Bronchial epithelial cell (primary cell): ENCODE measurements at regions not wholly inside any gene's neighbourhood (a gene's known extent, or its start where the extent isn't known, plus 50 kb on each side); places are given as distances from the start of the nearest gene placed in this dataset.
A peak's percentile ranks its signal among the peaks of the same experiment; 100 is the strongest.

Experiments used
- DNase-seq: peaks from one replicate; pipeline ENCODE4 v3.0.0-alpha.2; 2010; ENCODE audit warnings: low read depth
- FAIRE-seq: peaks from 2 replicates; lab custom pipeline; 2011; peaks lifted over from hg19 to GRCh38; lab: Jason Lieb, UNC
- H3K27me3 ChIP-seq: 2 replicates; pipeline ENCODE4 v1.5.1; 2011; ENCODE audit warnings: low read length; ENCODE audit not compliant: control insufficient read depth, insufficient read depth
- H3K36me3 ChIP-seq: 2 replicates; pipeline ENCODE4 v1.5.1; 2011; ENCODE audit warnings: low read length; ENCODE audit not compliant: control insufficient read depth, insufficient read depth
- H3K4me3 ChIP-seq: 2 replicates; pipeline ENCODE4 v1.5.1; 2011; ENCODE audit warnings: mild to moderate bottlenecking, low read depth, low read length, control low read depth
- CTCF ChIP-seq: IDR thresholded peaks from 2 replicates; pipeline ENCODE4 v1.5.1; 2011; ENCODE audit warnings: mild to moderate bottlenecking, moderate library complexity, low read length, control low read depth, inconsistent platforms; ENCODE audit not compliant: insufficient read depth, severe bottlenecking

DNA sequence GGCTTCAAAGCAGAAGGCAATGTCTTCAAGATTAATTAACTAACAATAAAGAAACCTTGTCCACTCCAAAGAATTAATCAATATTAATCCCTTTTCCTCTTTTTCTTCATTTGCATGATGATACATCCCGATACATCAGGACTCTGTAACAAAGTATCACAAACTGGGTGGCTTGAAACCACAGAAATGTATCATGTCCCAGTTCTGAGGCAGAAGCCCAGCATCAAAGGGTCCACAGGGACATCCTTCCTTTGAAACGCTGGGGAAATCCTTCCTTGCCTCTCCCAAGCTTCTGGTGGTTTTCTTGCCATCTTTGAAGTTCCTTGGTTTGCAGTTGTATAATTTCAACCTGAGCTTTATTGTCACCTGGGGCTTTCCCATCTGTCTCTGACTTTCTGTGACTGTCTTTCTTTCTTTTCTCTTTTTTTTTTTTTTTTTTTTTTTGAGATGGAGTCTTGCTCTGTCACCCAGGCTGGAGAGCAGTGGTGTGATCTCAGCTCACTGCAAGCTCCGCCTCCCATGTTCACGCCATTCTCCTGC lies 210.2 kb upstream of the ADARB2 start:
- Histone ChIP-seq H3K27me3 (no peaks in the 10 kb centered on the region), H3K36me3 (no peaks in the 10 kb centered on the region), H3K4me3 (no peak overlapping the region)
- no peak for TF ChIP-seq CTCF
- DNase-seq (no peak), FAIRE-seq (no peak)

GRCh38 chr10:1944487-1944886 lies 207.2 kb upstream of the ADARB2 start:
- no peak overlapping the region for H3K4me3 ChIP-seq
- no peaks in the 10 kb centered on the region for H3K27me3 ChIP-seq
- no peak for FAIRE-seq
- no peak for TF ChIP-seq CTCF
- DNase-seq = no peak
- H3K36me3 ChIP-seq = no peaks in the 10 kb centered on the region

DNA sequence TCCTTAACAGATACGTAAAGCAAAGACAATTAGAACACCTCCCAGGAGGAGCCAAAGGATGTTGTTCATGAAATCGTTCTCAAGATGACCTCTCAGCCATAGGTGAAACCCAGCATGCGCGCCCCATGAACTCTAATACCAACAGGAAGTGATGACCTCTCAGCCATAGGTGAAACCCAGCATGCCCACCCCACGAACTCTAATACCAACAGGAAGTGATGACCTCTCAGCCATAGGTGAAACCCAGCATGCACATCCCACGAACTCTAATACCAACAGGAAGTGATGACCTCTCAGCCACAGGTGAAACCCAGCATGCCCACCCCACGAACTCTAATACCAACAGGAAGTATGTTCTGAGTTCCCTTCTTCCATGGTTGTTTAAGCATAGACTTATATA lies 205.2 kb upstream of the ADARB2 start:
- Histone ChIP-seq H3K4me3 (no peak overlapping the region), H3K36me3 (no peaks in the 10 kb centered on the region), H3K27me3 (no peaks in the 10 kb centered on the region)
- DNase-seq (no peak), FAIRE-seq (peak; percentile 79)
- no peak for TF ChIP-seq CTCF

- Histone ChIP-seq H3K27me3 (no peaks in the 10 kb centered on the region), H3K36me3 (no peaks in the 10 kb centered on the region), H3K4me3 (no peak overlapping the region)
- DNase-seq (no peak), FAIRE-seq (peak; percentile 36)
- TF ChIP-seq CTCF = no peak
Measured at GRCh38 chr10:1939016-1939415, 201.7 kb upstream of the ADARB2 start.

DNA sequence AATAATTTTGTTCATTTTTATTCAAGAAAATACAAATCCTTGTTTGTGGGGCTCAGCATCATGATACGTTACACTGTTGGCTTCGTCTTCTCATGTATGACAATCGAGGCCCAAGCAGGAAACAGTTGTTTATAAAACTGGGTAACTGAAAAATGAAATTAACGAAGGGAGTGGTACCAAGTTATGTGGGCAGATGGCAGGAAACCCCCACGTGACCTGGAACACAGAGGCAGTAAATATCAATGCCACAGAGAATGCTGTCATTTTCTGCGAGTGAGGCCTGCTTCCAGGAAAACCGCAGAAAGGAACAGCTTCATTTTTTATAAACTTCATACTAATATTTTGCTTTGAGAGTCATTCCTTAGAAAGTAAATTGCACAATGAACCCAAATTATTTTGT lies 201.0 kb upstream of the ADARB2 start:
- no peak for TF ChIP-seq CTCF
- no peaks in the 10 kb centered on the region for H3K36me3 ChIP-seq
- DNase-seq = no peak
- no peak for FAIRE-seq
- H3K27me3 ChIP-seq = no peaks in the 10 kb centered on the region
- H3K4me3 ChIP-seq = no peak overlapping the region

DNA sequence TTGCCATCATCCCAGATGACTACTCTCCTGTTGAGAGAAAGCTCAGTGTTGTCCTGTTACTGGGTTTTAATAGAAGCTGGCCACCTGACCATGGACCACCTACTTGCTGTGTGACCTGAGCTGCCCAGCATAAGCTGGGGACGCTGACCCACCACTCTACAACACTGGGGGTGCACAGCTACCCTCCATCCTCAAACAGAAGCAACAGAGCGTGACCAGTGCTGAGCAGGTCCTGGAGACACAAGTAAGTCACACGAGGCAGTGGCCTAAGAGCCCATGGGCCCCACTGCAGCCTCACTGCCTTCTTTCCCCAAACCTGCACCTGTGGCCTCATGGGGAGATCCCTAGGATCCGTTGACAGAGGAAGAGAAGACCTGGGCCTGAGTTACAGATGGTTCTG lies 198.6 kb upstream of the ADARB2 start:
- FAIRE-seq = no peak
- Histone ChIP-seq H3K27me3 (no peaks in the 10 kb centered on the region), H3K36me3 (no peaks in the 10 kb centered on the region), H3K4me3 (no peak overlapping the region)
- DNase-seq = no peak
- no peak for TF ChIP-seq CTCF
